Activated CD8-positive, alpha-beta T cell treated with anti-CD3 and anti-CD28 coated beads for 36 hours (primary cell): ENCODE measurements at regions not wholly inside any gene's neighbourhood (a gene's known extent, or its start where the extent isn't known, plus 50 kb on each side); places are given as distances from the start of the nearest gene placed in this dataset.

ENCODE experiments used
- ATAC-seq: fragments of 200-7000 bp; cut with Tn5 transposase; one replicate; pipeline ENCODE4 v1.10.0; 2021; ENCODE audit warnings: mild to moderate bottlenecking, moderate library complexity
- CTCF ChIA-PET: fragments of 350-600 bp; sonication (Branson Sonifier 250); formaldehyde crosslinking; loops from one replicate; lab custom pipeline; 2021; ENCODE audit warnings: antibody characterized with exemption; lab: Charles Lee
- POLR2A ChIA-PET: fragments of 350-600 bp; sonication (Branson Sonifier 250); formaldehyde crosslinking; loops from one replicate; lab custom pipeline; 2021; ENCODE audit warnings: antibody characterized with exemption; lab: Charles Lee
- DNase-seq: peaks from one replicate; pipeline ENCODE4 v3.0.0-alpha.2; 2020
- H3K27ac Mint-ChIP-seq: one replicate; pipeline ENCODE4 v1.8.0; 2021; ENCODE audit warnings: mild to moderate bottlenecking, mixed read lengths
- H3K27me3 Mint-ChIP-seq: one replicate; pipeline ENCODE4 v1.8.0; 2021; ENCODE audit warnings: mixed read lengths
- H3K36me3 Mint-ChIP-seq: one replicate; pipeline ENCODE4 v1.8.0; 2021; ENCODE audit warnings: low read depth, mixed read lengths
- H3K4me1 Mint-ChIP-seq: one replicate; pipeline ENCODE4 v1.8.0; 2021; ENCODE audit warnings: low read depth, mixed read lengths
- H3K4me3 Mint-ChIP-seq: one replicate; pipeline ENCODE4 v1.8.0; 2021; ENCODE audit warnings: mild to moderate bottlenecking, moderate library complexity, mixed read lengths
- H3K9me3 Mint-ChIP-seq: one replicate; pipeline ENCODE4 v1.8.0; 2021; ENCODE audit warnings: mixed read lengths
- intact Hi-C: fragments of 100-400 bp; cut with micrococcal nuclease; formaldehyde crosslinking; loops from one replicate; pipeline ENCODE4 v1.10.0; 2022
- TF ChIP-seq, protein P1 (sequence below): fragments of 200-600 bp; IDR thresholded peaks from one replicate; pipeline ENCODE4 v1.8.0; 2022; ENCODE audit warnings: antibody characterized with exemption, mild to moderate bottlenecking

DNA sequence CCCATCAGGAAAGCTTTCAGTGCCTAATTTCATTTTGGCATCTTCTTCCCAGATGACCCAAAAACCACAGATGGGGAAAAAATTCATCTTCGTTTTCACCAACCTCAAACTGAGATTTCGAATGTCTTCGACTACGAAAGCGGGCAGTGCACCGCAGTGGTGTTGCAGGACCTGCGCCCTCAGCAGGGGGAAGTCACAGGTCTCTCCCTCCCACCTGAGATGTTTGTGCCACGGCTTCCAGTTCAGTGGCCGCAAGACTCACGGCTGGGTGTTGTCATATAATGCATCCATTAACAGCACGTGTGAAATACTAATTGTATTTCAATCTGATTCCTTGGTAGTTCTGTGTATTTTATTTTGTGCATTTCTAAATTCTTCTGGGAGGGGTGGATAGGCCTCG, 66.2 kb upstream of the SALL3 start:
- Mint-ChIP-seq H3K9me3 (no peaks in the 10 kb centered on the region), H3K4me3 (no peak overlapping the region), H3K36me3 (no peaks in the 10 kb centered on the region), H3K27ac (no peak overlapping the region), H3K27me3 (peaks cover 5% of the 10 kb centered on the region), H3K4me1 (no peaks in the 10 kb centered on the region)
- DNase-seq, result no peak
- intact Hi-C loops, result no loop called here
- no peak for ATAC-seq
- POLR2A ChIA-PET, result no interaction called here
- CTCF ChIA-PET, result no interaction called here
- TF ChIP-seq, protein P1, sequence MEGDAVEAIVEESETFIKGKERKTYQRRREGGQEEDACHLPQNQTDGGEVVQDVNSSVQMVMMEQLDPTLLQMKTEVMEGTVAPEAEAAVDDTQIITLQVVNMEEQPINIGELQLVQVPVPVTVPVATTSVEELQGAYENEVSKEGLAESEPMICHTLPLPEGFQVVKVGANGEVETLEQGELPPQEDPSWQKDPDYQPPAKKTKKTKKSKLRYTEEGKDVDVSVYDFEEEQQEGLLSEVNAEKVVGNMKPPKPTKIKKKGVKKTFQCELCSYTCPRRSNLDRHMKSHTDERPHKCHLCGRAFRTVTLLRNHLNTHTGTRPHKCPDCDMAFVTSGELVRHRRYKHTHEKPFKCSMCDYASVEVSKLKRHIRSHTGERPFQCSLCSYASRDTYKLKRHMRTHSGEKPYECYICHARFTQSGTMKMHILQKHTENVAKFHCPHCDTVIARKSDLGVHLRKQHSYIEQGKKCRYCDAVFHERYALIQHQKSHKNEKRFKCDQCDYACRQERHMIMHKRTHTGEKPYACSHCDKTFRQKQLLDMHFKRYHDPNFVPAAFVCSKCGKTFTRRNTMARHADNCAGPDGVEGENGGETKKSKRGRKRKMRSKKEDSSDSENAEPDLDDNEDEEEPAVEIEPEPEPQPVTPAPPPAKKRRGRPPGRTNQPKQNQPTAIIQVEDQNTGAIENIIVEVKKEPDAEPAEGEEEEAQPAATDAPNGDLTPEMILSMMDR, result no peak

DNA sequence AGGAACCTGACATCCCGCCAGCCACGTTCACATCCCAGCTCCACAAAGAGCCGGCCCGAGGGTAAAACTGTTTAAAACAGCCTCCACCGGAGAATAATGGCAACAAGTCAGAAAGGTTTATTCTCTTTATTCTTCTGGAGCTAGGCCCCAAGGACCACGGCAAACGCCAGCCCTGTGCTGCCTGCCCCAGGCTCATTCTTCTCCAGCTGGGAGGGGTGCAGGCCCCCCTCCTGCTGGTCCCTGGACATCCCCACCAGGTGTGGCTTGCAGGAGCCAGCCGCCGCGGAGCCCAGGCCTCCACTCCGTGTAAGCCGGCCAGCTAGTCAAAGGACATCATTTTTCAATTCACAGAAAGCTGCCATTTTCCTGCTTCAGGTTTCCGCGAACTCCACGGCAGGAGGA, 65.8 kb upstream of the SALL3 start:
- DNase-seq (no peak), ATAC-seq (no peak)
- Mint-ChIP-seq H3K9me3 (no peaks in the 10 kb centered on the region), H3K4me3 (no peak overlapping the region), H3K27ac (no peak overlapping the region), H3K27me3 (peaks cover 5% of the 10 kb centered on the region), H3K36me3 (no peaks in the 10 kb centered on the region), H3K4me1 (no peaks in the 10 kb centered on the region)
- intact Hi-C loops, result no loop called here
- ChIA-PET POLR2A (no interaction called here), CTCF (no interaction called here)
- TF ChIP-seq, protein P1, result no peak

DNA sequence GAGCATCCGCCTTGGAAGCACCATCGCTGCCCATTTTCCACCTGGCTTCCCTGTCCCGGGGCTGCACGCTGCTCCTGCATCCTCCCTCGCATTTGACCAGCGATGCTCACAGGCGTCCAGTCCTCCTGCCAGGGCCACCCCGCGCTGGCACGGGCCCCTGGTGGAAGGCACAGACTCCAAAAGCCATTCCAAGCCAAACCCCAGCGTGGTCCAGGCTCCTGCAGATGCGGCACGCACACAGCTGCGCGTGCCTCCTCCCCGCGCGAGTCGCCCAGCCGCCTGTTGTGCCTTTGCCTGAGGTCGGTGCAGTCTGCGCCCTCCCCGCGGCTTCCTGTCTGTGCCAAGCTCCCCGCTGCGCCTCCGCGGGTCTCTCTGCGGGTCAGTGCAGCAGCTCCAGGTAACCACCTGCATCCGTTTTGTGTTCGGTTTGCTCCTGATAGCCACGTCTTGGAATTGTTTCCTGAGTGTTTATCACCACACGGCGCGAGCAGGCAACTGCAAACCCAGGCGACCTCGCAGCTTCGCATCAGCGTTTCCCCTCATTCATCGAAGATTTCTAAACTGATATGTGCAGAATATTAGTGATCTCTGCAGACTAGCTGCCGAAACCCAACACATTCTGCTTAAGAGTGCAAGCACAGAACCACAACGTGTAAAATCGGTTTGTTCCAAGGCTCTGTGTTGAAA, 65.2 kb upstream of the SALL3 start:
- no peaks in the 10 kb centered on the region for H3K9me3 Mint-ChIP-seq
- no peak overlapping the region for H3K27ac Mint-ChIP-seq
- TF ChIP-seq, protein P1, result no peak
- no peak overlapping the region for H3K4me3 Mint-ChIP-seq
- ChIA-PET POLR2A (no interaction called here), CTCF (no interaction called here)
- H3K27me3 Mint-ChIP-seq, result peaks cover 5% of the 10 kb centered on the region
- H3K4me1 Mint-ChIP-seq, result no peaks in the 10 kb centered on the region
- DNase-seq, result no peak
- no peaks in the 10 kb centered on the region for H3K36me3 Mint-ChIP-seq
- intact Hi-C loops, result no loop called here
- no peak for ATAC-seq

DNA sequence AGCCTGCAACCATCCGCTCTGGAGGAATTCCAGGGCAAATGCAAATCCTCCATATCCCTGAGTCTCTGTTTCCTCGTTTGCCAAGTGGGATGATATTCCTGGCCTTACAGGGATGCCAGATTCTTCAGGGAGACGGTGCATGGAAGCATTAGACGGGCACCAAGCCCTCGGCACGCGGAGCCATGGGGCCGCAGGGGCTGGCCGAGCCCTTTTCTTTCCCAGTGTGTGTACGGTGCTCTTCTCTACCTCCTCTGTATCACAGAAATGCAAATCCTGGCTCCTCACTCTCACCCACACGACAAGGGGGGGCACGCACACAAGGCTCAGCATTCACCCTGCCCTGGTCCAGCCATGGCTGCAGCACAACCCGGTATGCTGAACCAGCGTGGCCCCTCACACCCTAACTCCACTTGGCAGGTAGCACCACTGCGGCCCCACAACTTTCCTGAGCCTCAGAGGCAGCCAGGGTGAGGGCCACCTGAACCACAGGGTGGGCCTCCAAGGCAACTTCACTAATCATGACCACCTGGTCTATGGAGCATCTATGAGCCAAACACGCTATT, 64.1 kb upstream of the SALL3 start:
- Mint-ChIP-seq H3K4me1 (no peaks in the 10 kb centered on the region), H3K4me3 (no peak overlapping the region), H3K27ac (no peak overlapping the region), H3K36me3 (no peaks in the 10 kb centered on the region), H3K9me3 (no peaks in the 10 kb centered on the region), H3K27me3 (peaks cover 5% of the 10 kb centered on the region)
- intact Hi-C loops, result no loop called here
- TF ChIP-seq, protein P1, result no peak
- ATAC-seq (no peak), DNase-seq (no peak)
- POLR2A ChIA-PET, result no interaction called here
- CTCF ChIA-PET, result no interaction called here

DNA sequence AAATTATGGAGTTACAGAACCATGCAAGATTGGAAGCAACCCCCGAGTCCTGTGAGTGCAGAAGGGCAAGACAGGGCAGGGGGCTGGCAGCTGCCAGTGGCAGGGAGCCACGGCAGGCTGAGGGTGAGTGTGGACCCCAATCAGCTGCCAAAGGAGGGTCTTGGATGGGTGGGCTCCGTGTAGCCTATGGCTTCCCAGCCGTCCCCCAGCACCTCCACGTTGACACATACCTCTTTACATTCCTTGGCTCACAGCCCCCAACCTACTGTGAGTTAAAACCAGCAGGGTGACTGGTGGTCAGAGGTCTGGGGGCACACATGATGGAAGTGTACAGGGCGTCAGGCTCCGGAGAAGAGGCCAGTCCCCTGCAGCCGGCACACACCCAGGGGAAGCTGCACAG, 60.9 kb upstream of the SALL3 start:
- CTCF ChIA-PET, result no interaction called here
- H3K36me3 Mint-ChIP-seq, result no peaks in the 10 kb centered on the region
- H3K27ac Mint-ChIP-seq, result no peak overlapping the region
- TF ChIP-seq, protein P1, result no peak
- POLR2A ChIA-PET, result no interaction called here
- DNase-seq (no peak), ATAC-seq (no peak)
- H3K4me1 Mint-ChIP-seq, result no peaks in the 10 kb centered on the region
- no peak overlapping the region for H3K4me3 Mint-ChIP-seq
- peaks cover 5% of the 10 kb centered on the region for H3K27me3 Mint-ChIP-seq
- intact Hi-C loops, result no loop called here
- H3K9me3 Mint-ChIP-seq, result no peaks in the 10 kb centered on the region
